NOMO-1 (cell line): ENCODE measurements at regions not wholly inside any gene's neighbourhood (a gene's known extent, or its start where the extent isn't known, plus 50 kb on each side); places are given as distances from the start of the nearest gene placed in this dataset.

Source experiments
- DNase-seq, 2 experiments: peaks; one replicate each; lab custom pipeline; 2025; ENCODE audit not compliant: unreplicated experiment in 2 of 2; lab: John Stamatoyannopoulos, UW

GRCh38 chr9:82367016-82367415 is 378.4 kb downstream of the SPATA31D1 start:
- DNase-seq, result no peak

GRCh38 chr9:82367929-82368328 is 379.4 kb downstream of the SPATA31D1 start:
- DNase-seq, result no peak

DNA sequence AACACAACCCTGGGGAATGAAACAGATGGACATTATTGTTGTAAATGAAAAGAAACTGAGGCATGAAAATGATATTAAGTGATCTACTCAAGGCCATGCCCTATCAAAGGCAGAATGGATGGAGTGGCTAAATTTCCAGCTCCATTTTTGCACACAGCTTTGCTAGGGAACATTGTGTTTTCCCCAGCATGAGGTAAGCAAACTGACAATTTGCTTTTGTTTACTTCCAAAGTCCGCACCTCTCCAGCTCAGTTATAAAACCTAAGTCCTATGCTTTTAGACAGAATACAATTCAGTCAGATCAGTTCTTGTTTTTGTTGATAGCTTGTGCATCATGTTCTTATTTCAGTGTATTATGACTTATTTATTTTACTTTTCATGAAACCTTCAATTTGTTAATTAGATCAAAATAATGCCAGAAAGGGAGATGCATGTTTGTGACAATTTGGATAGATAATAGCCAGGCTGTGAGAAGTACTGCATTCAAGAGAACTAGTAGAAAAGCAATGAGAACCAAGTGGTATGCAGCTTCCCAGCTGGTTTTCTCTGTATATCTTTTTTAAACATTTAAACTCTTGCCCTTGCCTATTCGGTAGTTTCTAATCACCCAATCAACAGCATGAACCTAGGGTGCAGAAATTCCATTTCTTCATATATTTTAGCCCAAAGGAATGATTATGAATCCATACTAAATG is 380.8 kb downstream of the SPATA31D1 start:
- DNase-seq, result no peak

DNA sequence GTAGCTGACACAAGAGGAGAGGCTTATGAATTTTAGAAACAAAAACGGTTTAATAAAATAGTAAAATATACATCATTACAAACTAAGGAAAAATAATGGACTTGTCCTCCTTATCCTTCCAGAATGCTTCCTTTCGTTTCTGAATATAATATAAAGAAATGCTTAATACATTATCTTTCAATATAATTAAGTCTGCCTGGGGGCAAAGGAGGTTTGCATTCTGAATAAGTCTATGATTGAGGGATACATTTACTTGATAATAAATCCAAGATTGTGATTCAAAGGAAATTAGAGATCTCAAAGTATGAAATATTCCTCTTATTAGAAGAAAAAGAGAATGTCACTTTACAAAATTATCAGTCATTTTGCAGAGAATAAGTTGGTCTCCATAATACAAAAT is 386.5 kb downstream of the SPATA31D1 start:
- DNase-seq, result no peak

GRCh38 chr9:82376677-82377232 is 388.2 kb downstream of the SPATA31D1 start:
- DNase-seq, result no peak

DNA sequence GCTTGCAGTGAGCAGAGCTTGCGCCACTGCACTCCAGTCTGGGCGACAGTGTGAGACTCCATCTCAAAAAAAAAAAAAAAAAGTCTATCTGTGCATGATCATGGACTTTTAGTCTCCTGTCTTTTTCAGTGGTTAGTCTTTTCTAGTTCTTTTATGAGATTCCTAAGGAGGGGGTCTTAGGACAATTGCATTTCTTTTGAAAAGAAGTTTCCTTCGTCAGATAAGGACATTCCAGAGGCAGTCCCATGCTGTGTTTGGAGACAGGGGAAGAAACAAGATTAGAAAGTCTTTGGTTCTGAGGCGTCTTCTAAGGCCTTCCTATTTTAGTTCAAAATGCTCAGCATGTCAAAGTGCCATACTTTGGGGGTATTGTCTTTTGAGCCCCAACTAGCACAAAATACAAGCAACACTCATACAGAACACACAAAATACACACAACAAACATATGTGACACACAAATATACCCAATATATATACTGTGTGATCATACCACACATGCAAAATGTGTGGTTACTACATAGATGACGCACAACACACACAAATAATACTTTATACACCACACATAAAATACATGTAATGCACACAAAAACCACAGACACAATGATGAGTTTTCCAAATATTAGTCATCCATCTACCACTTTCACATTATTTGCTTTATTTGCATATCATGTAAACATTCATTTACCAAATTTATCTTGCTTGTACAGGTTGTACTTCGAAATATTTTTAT is 394.5 kb downstream of the SPATA31D1 start:
- DNase-seq, result no peak

DNA sequence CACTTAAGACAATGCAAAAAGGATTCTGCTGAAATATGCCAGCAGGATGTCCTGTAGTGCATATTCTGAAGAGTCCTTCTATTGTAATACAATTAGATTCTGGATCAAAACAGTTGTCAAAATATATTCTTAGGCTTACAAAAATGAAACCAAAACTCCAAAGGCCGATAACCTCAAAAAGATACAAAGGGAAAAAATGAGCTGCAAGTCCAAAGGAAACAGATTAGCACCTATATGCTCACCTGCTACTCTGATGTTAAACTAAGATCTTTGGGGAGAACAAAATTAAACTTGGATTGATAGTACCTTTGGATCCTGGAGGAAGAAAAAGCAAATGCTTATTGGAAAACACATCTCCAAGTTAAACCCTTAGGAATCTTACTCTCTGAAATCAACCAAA is 397.1 kb downstream of the SPATA31D1 start:
- DNase-seq, result no peak

DNA sequence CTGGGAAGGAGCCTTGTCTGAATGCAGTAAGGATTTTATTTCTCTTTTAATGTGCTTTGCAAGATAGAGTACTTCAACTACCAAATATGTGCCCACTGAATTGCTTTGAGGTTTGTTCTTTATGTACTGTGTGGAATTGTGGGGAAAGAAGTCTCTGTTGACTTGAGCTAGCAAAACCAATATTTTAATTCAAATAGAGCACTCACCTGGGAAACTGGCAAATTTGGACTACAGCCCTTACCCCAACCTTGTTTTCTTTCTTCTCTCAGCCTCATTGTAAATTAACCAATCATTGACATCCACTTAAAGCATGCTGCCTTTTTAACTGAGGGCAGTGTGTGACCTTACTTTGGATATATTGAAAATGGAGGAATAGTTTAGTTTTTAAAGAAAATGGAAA is 409.0 kb downstream of the SPATA31D1 start:
- DNase-seq, result no peak

DNA sequence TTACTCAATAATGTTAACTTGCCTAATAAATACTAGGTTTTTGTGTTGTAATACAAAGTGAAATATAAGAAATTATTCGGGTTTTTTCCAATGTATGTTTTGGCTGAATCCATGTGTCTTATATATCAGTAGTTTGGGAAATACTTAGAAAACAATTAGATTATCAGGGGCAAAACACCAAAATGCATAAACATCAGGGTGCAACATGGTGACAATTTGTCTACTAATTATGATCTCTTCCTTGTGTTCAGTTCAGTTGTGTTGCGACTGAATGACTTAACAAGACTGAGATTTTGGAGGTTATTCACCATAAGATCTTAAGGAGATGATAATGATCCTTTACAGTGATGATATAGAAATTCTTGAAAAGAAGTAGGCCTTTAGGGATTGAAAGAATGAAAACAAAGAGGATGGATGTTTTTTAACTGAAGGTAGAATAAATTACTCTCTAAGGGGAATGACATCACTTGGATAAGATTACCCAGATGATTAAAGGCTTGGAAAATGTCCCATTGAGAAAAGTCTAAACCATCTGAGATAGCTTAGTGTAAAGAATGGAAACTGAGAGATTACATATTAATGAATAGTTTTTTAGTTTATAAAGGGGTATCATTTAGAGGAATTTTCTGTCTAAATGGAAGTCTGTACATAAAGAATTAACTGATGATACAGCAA is 415.8 kb downstream of the SPATA31D1 start:
- no peak for DNase-seq

- DNase-seq, result no peak
Measured at GRCh38 chr9:82404881-82405280, 416.3 kb downstream of the SPATA31D1 start.

- no peak for DNase-seq
Measured at GRCh38 chr9:82406456-82407085, 418.0 kb downstream of the SPATA31D1 start.

GRCh38 chr9:82410306-82410705 is 421.7 kb downstream of the SPATA31D1 start:
- DNase-seq, result no peak

- no peak for DNase-seq
Measured at GRCh38 chr9:82410866-82411265, 422.3 kb downstream of the SPATA31D1 start.

- DNase-seq, result no peak
Measured at GRCh38 chr9:82412586-82413305, 424.2 kb downstream of the SPATA31D1 start.

DNA sequence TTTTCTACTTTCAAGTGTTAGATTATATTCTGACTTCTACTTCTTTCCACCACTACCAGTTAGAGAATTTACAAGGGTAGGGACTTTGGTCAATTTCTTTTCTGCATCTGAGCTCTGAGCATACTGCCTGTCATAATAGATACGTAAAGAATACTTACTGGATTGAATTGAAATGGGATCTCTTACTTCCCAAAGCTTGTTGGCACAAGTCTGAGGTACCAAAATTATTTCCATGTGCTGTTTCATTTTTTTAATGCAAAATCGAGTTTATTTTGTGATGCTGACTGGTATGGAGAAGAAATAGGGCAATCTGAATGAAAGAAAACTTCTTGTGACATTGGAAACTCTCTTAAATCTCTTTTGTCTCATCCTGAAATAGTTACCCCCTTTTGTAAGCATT is 428.9 kb downstream of the SPATA31D1 start:
- DNase-seq, result no peak

DNA sequence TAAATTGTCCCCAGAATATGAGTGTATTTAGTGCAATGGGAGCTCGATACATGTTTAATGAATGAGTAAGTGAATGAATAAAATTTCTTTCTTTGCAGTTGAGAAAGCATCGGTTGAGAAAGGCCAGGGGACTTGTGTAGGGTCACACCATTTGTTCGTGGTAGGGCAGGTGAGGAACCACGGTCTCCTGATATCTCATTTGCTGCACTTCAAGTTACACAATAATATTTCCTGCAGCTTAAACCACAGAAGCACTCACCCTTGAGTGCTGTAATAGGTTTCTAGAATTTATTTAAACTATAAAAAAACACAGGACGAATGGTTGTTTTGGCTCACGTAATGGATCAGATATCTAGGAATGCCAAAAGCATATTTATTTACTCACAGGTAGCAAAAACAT is 429.8 kb downstream of the SPATA31D1 start:
- no peak for DNase-seq

- DNase-seq, result no peak
Measured at GRCh38 chr9:82419696-82420486, 431.3 kb downstream of the SPATA31D1 start.

DNA sequence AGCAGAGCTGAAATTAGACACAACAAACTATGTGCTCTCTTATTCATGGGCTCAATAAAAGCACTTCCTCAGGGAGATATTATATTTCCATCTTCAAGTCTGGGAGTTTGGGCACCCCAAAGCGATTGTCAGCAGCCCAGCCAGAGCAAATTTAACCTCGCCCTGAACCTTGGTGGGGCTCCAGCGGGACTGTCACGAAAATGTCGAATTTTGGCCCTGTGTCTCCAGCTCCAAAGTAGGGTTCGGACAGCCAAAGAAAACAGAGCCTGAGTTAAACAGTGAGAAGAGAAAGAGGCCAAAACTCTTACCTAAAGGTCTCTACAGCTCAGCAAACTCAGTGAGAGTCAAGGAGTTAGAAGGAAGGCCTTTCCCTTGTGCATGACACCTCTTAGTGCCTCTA is 432.9 kb downstream of the SPATA31D1 start:
- no peak for DNase-seq

GRCh38 chr9:82423700-82424099 is 435.1 kb downstream of the SPATA31D1 start:
- DNase-seq, result no peak
